HEK293 (cell line): ENCODE measurements at regions not wholly inside any gene's neighbourhood (a gene's known extent, or its start where the extent isn't known, plus 50 kb on each side); places are given as distances from the start of the nearest gene placed in this dataset.

Experiments
- CTCF ChIP-seq: fragments of 450-650 bp; formaldehyde crosslinking; IDR thresholded peaks from 2 replicates; pipeline ENCODE4 v1.5.1; 2016; ENCODE audit warnings: missing biosample characterization, missing genetic modification characterization
- REST ChIP-seq: fragments of 450-650 bp; formaldehyde crosslinking; IDR thresholded peaks from 2 replicates; pipeline ENCODE4 v1.5.1; 2016; ENCODE audit warnings: missing biosample characterization, missing genetic modification characterization
- ZNF791 ChIP-seq: fragments of 450-650 bp; formaldehyde crosslinking; IDR thresholded peaks from 2 replicates; pipeline ENCODE4 v1.5.1; 2016; ENCODE audit warnings: missing biosample characterization, missing genetic modification characterization
- TF ChIP-seq, protein P1 (sequence below): fragments of 450-650 bp; formaldehyde crosslinking; IDR thresholded peaks from 2 replicates; pipeline ENCODE4 v1.5.1; 2016; ENCODE audit warnings: missing biosample characterization, missing genetic modification characterization, borderline replicate concordance

DNA sequence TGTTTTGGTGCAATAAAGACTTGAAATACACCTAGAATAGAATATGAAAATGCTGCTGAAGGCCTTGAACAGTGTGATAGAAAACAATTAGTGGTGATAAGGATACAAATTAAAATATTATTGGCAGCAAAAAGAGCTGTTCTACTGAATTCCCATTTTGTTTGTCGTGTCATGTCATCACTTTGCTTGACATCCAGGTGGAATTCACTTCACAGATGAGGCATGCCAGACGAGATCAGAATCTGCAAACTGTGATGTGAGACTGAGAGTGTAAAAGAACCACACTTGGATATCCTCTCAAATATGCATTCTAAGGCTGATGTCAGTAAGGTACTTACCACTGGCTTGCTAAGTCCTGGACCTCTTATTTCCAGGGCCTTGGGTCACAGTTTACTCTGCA lies 635.1 kb upstream of the STXBP6 start:
- TF ChIP-seq, protein P1, sequence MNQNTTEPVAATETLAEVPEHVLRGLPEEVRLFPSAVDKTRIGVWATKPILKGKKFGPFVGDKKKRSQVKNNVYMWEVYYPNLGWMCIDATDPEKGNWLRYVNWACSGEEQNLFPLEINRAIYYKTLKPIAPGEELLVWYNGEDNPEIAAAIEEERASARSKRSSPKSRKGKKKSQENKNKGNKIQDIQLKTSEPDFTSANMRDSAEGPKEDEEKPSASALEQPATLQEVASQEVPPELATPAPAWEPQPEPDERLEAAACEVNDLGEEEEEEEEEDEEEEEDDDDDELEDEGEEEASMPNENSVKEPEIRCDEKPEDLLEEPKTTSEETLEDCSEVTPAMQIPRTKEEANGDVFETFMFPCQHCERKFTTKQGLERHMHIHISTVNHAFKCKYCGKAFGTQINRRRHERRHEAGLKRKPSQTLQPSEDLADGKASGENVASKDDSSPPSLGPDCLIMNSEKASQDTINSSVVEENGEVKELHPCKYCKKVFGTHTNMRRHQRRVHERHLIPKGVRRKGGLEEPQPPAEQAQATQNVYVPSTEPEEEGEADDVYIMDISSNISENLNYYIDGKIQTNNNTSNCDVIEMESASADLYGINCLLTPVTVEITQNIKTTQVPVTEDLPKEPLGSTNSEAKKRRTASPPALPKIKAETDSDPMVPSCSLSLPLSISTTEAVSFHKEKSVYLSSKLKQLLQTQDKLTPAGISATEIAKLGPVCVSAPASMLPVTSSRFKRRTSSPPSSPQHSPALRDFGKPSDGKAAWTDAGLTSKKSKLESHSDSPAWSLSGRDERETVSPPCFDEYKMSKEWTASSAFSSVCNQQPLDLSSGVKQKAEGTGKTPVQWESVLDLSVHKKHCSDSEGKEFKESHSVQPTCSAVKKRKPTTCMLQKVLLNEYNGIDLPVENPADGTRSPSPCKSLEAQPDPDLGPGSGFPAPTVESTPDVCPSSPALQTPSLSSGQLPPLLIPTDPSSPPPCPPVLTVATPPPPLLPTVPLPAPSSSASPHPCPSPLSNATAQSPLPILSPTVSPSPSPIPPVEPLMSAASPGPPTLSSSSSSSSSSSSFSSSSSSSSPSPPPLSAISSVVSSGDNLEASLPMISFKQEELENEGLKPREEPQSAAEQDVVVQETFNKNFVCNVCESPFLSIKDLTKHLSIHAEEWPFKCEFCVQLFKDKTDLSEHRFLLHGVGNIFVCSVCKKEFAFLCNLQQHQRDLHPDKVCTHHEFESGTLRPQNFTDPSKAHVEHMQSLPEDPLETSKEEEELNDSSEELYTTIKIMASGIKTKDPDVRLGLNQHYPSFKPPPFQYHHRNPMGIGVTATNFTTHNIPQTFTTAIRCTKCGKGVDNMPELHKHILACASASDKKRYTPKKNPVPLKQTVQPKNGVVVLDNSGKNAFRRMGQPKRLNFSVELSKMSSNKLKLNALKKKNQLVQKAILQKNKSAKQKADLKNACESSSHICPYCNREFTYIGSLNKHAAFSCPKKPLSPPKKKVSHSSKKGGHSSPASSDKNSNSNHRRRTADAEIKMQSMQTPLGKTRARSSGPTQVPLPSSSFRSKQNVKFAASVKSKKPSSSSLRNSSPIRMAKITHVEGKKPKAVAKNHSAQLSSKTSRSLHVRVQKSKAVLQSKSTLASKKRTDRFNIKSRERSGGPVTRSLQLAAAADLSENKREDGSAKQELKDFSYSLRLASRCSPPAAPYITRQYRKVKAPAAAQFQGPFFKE (tag by site-specific recombination), result no peak
- TF ChIP-seq CTCF (tag by site-specific recombination) (no peak), ZNF791 (no peak), REST (tag by site-specific recombination) (no peak)
